H1 (cell line): ENCODE measurements at regions not wholly inside any gene's neighbourhood (a gene's known extent, or its start where the extent isn't known, plus 50 kb on each side); places are given as distances from the start of the nearest gene placed in this dataset.

Experiments
- CTCF ChIA-PET: fragments of 300-600 bp; sonication (Branson Sonifier 250); formaldehyde crosslinking; loops from one replicate; lab custom pipeline; 2021; ENCODE audit not compliant: partially characterized antibody; lab: Charles Lee
- POLR2A ChIA-PET: fragments of 300-600 bp; sonication (Branson Sonifier 250); formaldehyde crosslinking; loops from one replicate; lab custom pipeline; 2021; ENCODE audit warnings: inconsistent platforms; ENCODE audit not compliant: partially characterized antibody; lab: Charles Lee
- DNase-seq, 2 experiments: peaks; one replicate each; pipeline versions ENCODE4 v3.0.0 to v3.0.0-alpha.2; 2010 to 2022; ENCODE audit warnings: low spot score in 2 of 2, low read depth in 1 of 2, mixed read lengths in 1 of 2
- FAIRE-seq: peaks from 2 replicates; lab custom pipeline; 2011; peaks lifted over from hg19 to GRCh38; lab: Jason Lieb, UNC
- H2AFZ ChIP-seq: 2 replicates; pipeline ENCODE4 v1.8.1; 2012; ENCODE audit warnings: low read length, inconsistent platforms
- H2AK5ac ChIP-seq: 2 replicates; pipeline ENCODE4 v1.6.1; 2013; ENCODE audit warnings: low read depth, low read length
- H2BK120ac ChIP-seq: replicated peaks from 2 replicates; pipeline ENCODE3; 2013; ENCODE audit warnings: low read depth, low read length, inconsistent platforms
- H2BK12ac ChIP-seq: 2 replicates; pipeline ENCODE4 v1.6.1; 2013; ENCODE audit warnings: low read depth, low read length
- H2BK15ac ChIP-seq: 2 replicates; pipeline ENCODE4 v1.6.1; 2013; ENCODE audit warnings: low read length
- H2BK20ac ChIP-seq: 2 replicates; pipeline ENCODE4 v1.6.1; 2013; ENCODE audit warnings: low read length
- H2BK5ac ChIP-seq: 2 replicates; pipeline ENCODE4 v1.6.1; 2013; ENCODE audit warnings: low read depth, low read length
- H3K14ac ChIP-seq: 2 replicates; pipeline ENCODE4 v1.6.1; 2013; ENCODE audit warnings: inconsistent platforms; ENCODE audit not compliant: insufficient read length
- H3K18ac ChIP-seq: 2 replicates; pipeline ENCODE4 v1.6.1; 2013; ENCODE audit warnings: low read length; ENCODE audit errors: extremely low read depth
- H3K23ac ChIP-seq: 2 replicates; pipeline ENCODE4 v1.6.1; 2013; ENCODE audit warnings: inconsistent platforms; ENCODE audit not compliant: insufficient read length
- H3K23me2 ChIP-seq: 2 replicates; pipeline ENCODE4 v1.6.1; 2013; ENCODE audit warnings: low read depth, low read length
- H3K27ac ChIP-seq: 2 replicates; pipeline ENCODE4 v1.6.1; 2011; ENCODE audit warnings: low read depth, low read length, inconsistent platforms
- H3K27me3 ChIP-seq, 4 experiments: replicated peaks in 1 of 4; 1 replicate in 1 of 4; 2 replicates in 3 of 4; pipeline versions ENCODE4 v1.6.1 to v1.8.1; 2011 to 2013; ENCODE audit warnings: low read length in 3 of 4, mild to moderate bottlenecking in 3 of 4, inconsistent platforms in 2 of 4, mixed read lengths in 2 of 4, moderate library complexity in 1 of 4; ENCODE audit not compliant: control insufficient read depth in 3 of 4, insufficient read depth in 3 of 4; ENCODE audit errors: extremely low read depth in 1 of 4
- H3K36me3 ChIP-seq, 4 experiments: 2 replicates each; pipeline versions ENCODE4 v1.6.1 to v1.8.1; 2011 to 2013; ENCODE audit warnings: mild to moderate bottlenecking in 4 of 4, low read length in 3 of 4, moderate library complexity in 2 of 4, control low read depth in 1 of 4, inconsistent platforms in 1 of 4; ENCODE audit not compliant: insufficient read depth in 4 of 4, control insufficient read depth in 2 of 4
- H3K4ac ChIP-seq: replicated peaks from 2 replicates; pipeline ENCODE3; 2013; ENCODE audit warnings: low read length, low read depth, mixed read lengths, inconsistent platforms; ENCODE audit not compliant: insufficient read length
- H3K4me1 ChIP-seq, 4 experiments: replicated peaks in 1 of 4; 1 replicate in 1 of 4; 2 replicates in 3 of 4; pipeline versions ENCODE4 v1.6.1 to v1.8.1; 2011 to 2013; ENCODE audit warnings: low read length in 3 of 4, inconsistent platforms in 2 of 4, mixed read lengths in 1 of 4; ENCODE audit not compliant: insufficient read depth in 4 of 4, control insufficient read depth in 3 of 4
- H3K4me2 ChIP-seq, 2 experiments: 2 replicates each; pipeline versions ENCODE4 v1.6.1 to v1.8.1; 2011 to 2013; ENCODE audit warnings: low read depth in 2 of 2, low read length in 2 of 2, control low read depth in 1 of 2, inconsistent platforms in 1 of 2, mild to moderate bottlenecking in 1 of 2; ENCODE audit not compliant: insufficient read depth in 1 of 2
- H3K4me3 ChIP-seq, 4 experiments: fragments of 200-600, 300-600 bp in 1 of 4; sonication (generic), shearing (Covaris generic), sonication (Bioruptor Twin) in 1 of 4; 2 replicates each; pipeline versions ENCODE4 v1.5.1 to v1.8.1; 2011 to 2016; ENCODE audit warnings: low read length in 4 of 4, low read depth in 3 of 4, control low read depth in 2 of 4, inconsistent platforms in 2 of 4, mild to moderate bottlenecking in 2 of 4, mixed read lengths in 1 of 4, moderate library complexity in 1 of 4; ENCODE audit not compliant: insufficient read depth in 2 of 4; ENCODE audit errors: extremely low read depth in 1 of 4
- H3K56ac ChIP-seq: replicated peaks from 2 replicates; pipeline ENCODE3; 2013; ENCODE audit warnings: low read depth, mild to moderate bottlenecking, mixed read lengths, low read length, inconsistent platforms; ENCODE audit not compliant: insufficient read length
- H3K79me1 ChIP-seq: 2 replicates; pipeline ENCODE4 v1.6.1; 2013; ENCODE audit warnings: low read depth, low read length, control low read depth
- H3K79me2 ChIP-seq, 2 experiments: 2 replicates each; pipeline versions ENCODE4 v1.6.1 to v1.8.1; 2012 to 2013; ENCODE audit warnings: low read length in 2 of 2, mild to moderate bottlenecking in 2 of 2, inconsistent platforms in 1 of 2; ENCODE audit not compliant: insufficient read depth in 2 of 2, control insufficient read depth in 1 of 2
- H3K9ac ChIP-seq, 4 experiments: replicated peaks in 1 of 4; 1 replicate in 1 of 4; 2 replicates in 3 of 4; pipeline versions ENCODE4 v1.6.1 to v1.8.1; 2011 to 2013; ENCODE audit warnings: low read depth in 3 of 4, low read length in 3 of 4, control low read depth in 2 of 4, mild to moderate bottlenecking in 2 of 4, moderate library complexity in 2 of 4, inconsistent platforms in 1 of 4; ENCODE audit errors: extremely low read depth in 1 of 4
- H3K9me3 ChIP-seq, 2 experiments: 2 replicates each; pipeline versions ENCODE4 v1.6.1 to v1.8.1; 2012 to 2013; ENCODE audit warnings: mild to moderate bottlenecking in 2 of 2, moderate library complexity in 2 of 2, control low read depth in 1 of 2, inconsistent platforms in 1 of 2, low read depth in 1 of 2, low read length in 1 of 2, mixed read lengths in 1 of 2; ENCODE audit not compliant: insufficient read depth in 2 of 2
- H4K20me1 ChIP-seq, 2 experiments: replicated peaks in 1 of 2; 2 replicates each; pipeline versions ENCODE3 to v1.8.1; 2011 to 2013; ENCODE audit warnings: inconsistent platforms in 2 of 2, low read length in 2 of 2, mild to moderate bottlenecking in 1 of 2; ENCODE audit not compliant: insufficient read depth in 2 of 2, control insufficient read depth in 1 of 2
- H4K5ac ChIP-seq: 2 replicates; pipeline ENCODE4 v1.6.1; 2013; ENCODE audit warnings: low read length, low read depth, mixed read lengths, inconsistent platforms; ENCODE audit not compliant: insufficient read length
- H4K8ac ChIP-seq: 2 replicates; pipeline ENCODE4 v1.8.0; 2013; ENCODE audit warnings: mild to moderate bottlenecking, moderate library complexity, low read length, inconsistent platforms; ENCODE audit not compliant: insufficient read depth; ENCODE audit errors: extremely low read depth
- H4K91ac ChIP-seq: replicated peaks from 2 replicates; pipeline ENCODE3; 2013; ENCODE audit warnings: low read length, mixed read lengths, inconsistent platforms; ENCODE audit not compliant: insufficient read length
- PHF8 ChIP-seq: fragments of 200-600 bp; sonication (generic); conservative IDR thresholded peaks from 2 replicates; pipeline ENCODE4 v1.7.1; 2012; ENCODE audit warnings: low read depth, mild to moderate bottlenecking, inconsistent platforms, low read length, moderate library complexity
- SP1 ChIP-seq: IDR thresholded peaks from 2 replicates; pipeline ENCODE4 v1.6.1; 2011; ENCODE audit warnings: low read depth, low read length
- TAF7 ChIP-seq: optimal IDR thresholded peaks from 2 replicates; pipeline ENCODE3; 2011; ENCODE audit warnings: low read depth, mild to moderate bottlenecking, inconsistent platforms, low read length, moderate library complexity, borderline replicate concordance
- WGBS, 2 experiments: shearing (Covaris generic) in 1 of 2; methylation state at CpG; one replicate each; pipeline versions ENCODE4 v1.1.6 to v1.1.7; 2013 to 2015; ENCODE audit warnings: low lambda C conversion rate in 2 of 2, mixed read lengths in 2 of 2, inconsistent platforms in 1 of 2, low coverage in 1 of 2, missing lambda C conversion rate in 1 of 2; ENCODE audit not compliant: insufficient replicate concordance in 2 of 2, insufficient coverage in 1 of 2, insufficient read length in 1 of 2; ENCODE audit errors: extremely low coverage in 1 of 2, missing lambda C conversion rate in 1 of 2; 5-methylcytosine and 5-hydroxymethylcytosine counted together

GRCh38 chrX:40173143-40174000 is 75.6 kb upstream of the BCOR start:
- Histone ChIP-seq H3K4me1 (peaks cover 1 to 25% (median 12%) of the 10 kb centered on the region in 4 experiments; a peak in 6 of 7 replicates), H3K56ac (no peak overlapping the region), H3K79me2 (peaks cover 0 to 31% of the 10 kb centered on the region in 2 experiments; a peak in 2 of 4 replicates), H3K79me1 (no peaks in the 10 kb centered on the region), H2AFZ (no peak overlapping the region), H3K27me3 (peaks cover 0 to 7% (median 0%) of the 10 kb centered on the region in 4 experiments; a peak in 2 of 7 replicates), H2BK20ac (no peak overlapping the region), H2BK5ac (no peak overlapping the region; the same call in 1 of the 2 replicates), H4K8ac (no peak overlapping the region; the same call in 1 of the 2 replicates), H4K91ac (peak overlapping the region; percentile 61), H3K23me2 (peaks cover 7% of the 10 kb centered on the region; the same call in 1 of the 2 replicates), H3K4me3 (peak overlapping the region; percentile 47 to 69 (median 54); a peak in 6 of 8 replicates), H3K18ac (peak overlapping the region; percentile 68), H3K36me3 (no peaks in the 10 kb centered on the region), H2BK12ac (peak overlapping the region; percentile 60; the same call in 1 of the 2 replicates), H4K20me1 (no peaks in the 10 kb centered on the region), H2AK5ac (no peak overlapping the region), H2BK15ac (no peak overlapping the region), H3K4me2 (peak overlapping the region; percentile 64 to 79), H3K14ac (no peak overlapping the region), H3K23ac (no peak overlapping the region), H4K5ac (no peak overlapping the region), H3K27ac (no peak overlapping the region), H3K9me3 (no peaks in the 10 kb centered on the region), H3K4ac (no peak overlapping the region), H3K9ac (peak overlapping the region in 2 of 4 experiments; percentile 18 to 62; a peak in 3 of 7 replicates), H2BK120ac (peak overlapping the region; percentile 72)
- TF ChIP-seq PHF8 (no peak), SP1 (no peak), TAF7 (no peak)
- FAIRE-seq, result no peak
- POLR2A ChIA-PET, result interaction anchor here (0.7 to 6.0 kb wide), 8 partner anchors 8 to 84 kb away, joined by 3 to 43 read pairs (median 4); partner anchors contain the start of gene BCOR
- DNase-seq, result no peak
- WGBS, 2 experiments, result 60% methylated on average over 15 of the region's 17 CpGs; no CpG with 5 or more reads in 1 of the 2 experiments
- CTCF ChIA-PET, result no interaction called here
